Fibroblast of skin of back (primary cell): ENCODE measurements at regions not wholly inside any gene's neighbourhood (a gene's known extent, or its start where the extent isn't known, plus 50 kb on each side); places are given as distances from the start of the nearest gene placed in this dataset.
"Not testable (repeated sequence)": the region's sequence is repeated elsewhere in the genome, so short reads cannot be mapped to it uniquely, and the experiment has no call there.

Experiments used
- DNase-seq: peaks from one replicate; pipeline ENCODE4 v3.0.0-alpha.2; 2013

GRCh38 chr3:110341047-110341446 is 730.6 kb upstream of the NECTIN3 start:
- peak; percentile 59 for DNase-seq

GRCh38 chr3:110343376-110343775 is 728.2 kb upstream of the NECTIN3 start:
- DNase-seq: peak; percentile 38

- DNase-seq: peak; percentile 66
Measured at GRCh38 chr3:110343945-110344344, 727.7 kb upstream of the NECTIN3 start.

GRCh38 chr3:110344487-110344886 is 727.1 kb upstream of the NECTIN3 start:
- DNase-seq: no peak

- DNase-seq: peak; percentile 17
Measured at GRCh38 chr3:110344897-110345767, 726.5 kb upstream of the NECTIN3 start.

GRCh38 chr3:110349295-110349694 is 722.3 kb upstream of the NECTIN3 start:
- DNase-seq: no peak

- DNase-seq: peak; percentile 28
Measured at GRCh38 chr3:110352841-110353604, 718.6 kb upstream of the NECTIN3 start.

GRCh38 chr3:110362751-110363150 is 708.9 kb upstream of the NECTIN3 start:
- DNase-seq: peak; percentile 57

- not testable (repeated sequence) for DNase-seq
Measured at GRCh38 chr3:110367289-110367688, 704.3 kb upstream of the NECTIN3 start.

- DNase-seq: no peak
Measured at GRCh38 chr3:110375751-110376518, 695.7 kb upstream of the NECTIN3 start.

- peak; percentile 60 for DNase-seq
Measured at GRCh38 chr3:110378481-110378880, 693.1 kb upstream of the NECTIN3 start.

GRCh38 chr3:110381992-110382391 is 689.6 kb upstream of the NECTIN3 start:
- DNase-seq: peak; percentile 2

- no peak for DNase-seq
Measured at GRCh38 chr3:110383356-110383755, 688.3 kb upstream of the NECTIN3 start.

GRCh38 chr3:110384601-110385000 is 687.0 kb upstream of the NECTIN3 start:
- DNase-seq: peak; percentile 78

GRCh38 chr3:110389005-110389404 is 682.6 kb upstream of the NECTIN3 start:
- no peak for DNase-seq

- no peak for DNase-seq
Measured at GRCh38 chr3:110390372-110390771, 681.2 kb upstream of the NECTIN3 start.

- no peak for DNase-seq
Measured at GRCh38 chr3:110391042-110391441, 680.6 kb upstream of the NECTIN3 start.

GRCh38 chr3:110391640-110392395 is 679.8 kb upstream of the NECTIN3 start:
- peak; percentile 28 for DNase-seq

GRCh38 chr3:110393941-110394340 is 677.7 kb upstream of the NECTIN3 start:
- DNase-seq: no peak

- no peak for DNase-seq
Measured at GRCh38 chr3:110397115-110397514, 674.5 kb upstream of the NECTIN3 start.

- no peak for DNase-seq
Measured at GRCh38 chr3:110400315-110400714, 671.3 kb upstream of the NECTIN3 start.
